Left lung (tissue), 4 donors: ENCODE measurements at regions not wholly inside any gene's neighbourhood (a gene's known extent, or its start where the extent isn't known, plus 50 kb on each side); places are given as distances from the start of the nearest gene placed in this dataset.

ENCODE experiments used
- ATAC-seq: fragments of 200-7000 bp; cut with Tn5 transposase; one replicate; pipeline ENCODE4 v1.9.1; 2020; ENCODE audit warnings: moderate library complexity
- DNase-seq, 4 donors: peaks; one replicate each; pipeline ENCODE4 v3.0.0-alpha.2; 2013 to 2020
- H3K27ac ChIP-seq, 2 donors: fragments of 200-600 bp; sonication (generic) in 1 of 2; one replicate each; pipeline versions ENCODE4 v1.5.0 to v1.8.0; 2020 to 2021
- H3K27me3 ChIP-seq, 2 donors: fragments of 200-600 bp; sonication (generic) in 1 of 2; one replicate each; pipeline versions ENCODE4 v1.5.0 to v1.8.0; 2020 to 2021
- H3K36me3 ChIP-seq, 2 donors: fragments of 200-600 bp; sonication (generic) in 1 of 2; one replicate each; pipeline versions ENCODE4 v1.5.0 to v1.8.0; 2020 to 2021
- H3K4me1 ChIP-seq, 2 donors: fragments of 200-600 bp; one replicate each; pipeline ENCODE4 v1.8.0; 2021
- H3K4me3 ChIP-seq, 2 donors: fragments of 200-600 bp; sonication (generic) in 1 of 2; one replicate each; pipeline versions ENCODE4 v1.5.0 to v1.8.0; 2020 to 2021; ENCODE audit warnings: mild to moderate bottlenecking in 1 of 2
- H3K9me3 ChIP-seq, 2 donors: fragments of 200-600 bp; sonication (generic) in 1 of 2; one replicate each; pipeline versions ENCODE4 v1.5.0 to v1.8.0; 2020 to 2021
- intact Hi-C, 2 donors: fragments of 100-400 bp; cut with DNase I; formaldehyde crosslinking; loops; one replicate each; pipeline versions ENCODE4 v1.11.2 to v1.14.2; 2022
- TF ChIP-seq, protein P1 (sequence below), 2 donors: fragments of 200-600 bp; sonication (generic) in 1 of 2; IDR thresholded peaks; one replicate each; pipeline versions ENCODE4 v1.5.0 to v1.8.0; 2021; ENCODE audit warnings: antibody characterized with exemption in 2 of 2
- donor health status: DM: no; HTN: yes; CAD: no.
- donor health status: DM: no; HTN: no; CAD: no.

DNA sequence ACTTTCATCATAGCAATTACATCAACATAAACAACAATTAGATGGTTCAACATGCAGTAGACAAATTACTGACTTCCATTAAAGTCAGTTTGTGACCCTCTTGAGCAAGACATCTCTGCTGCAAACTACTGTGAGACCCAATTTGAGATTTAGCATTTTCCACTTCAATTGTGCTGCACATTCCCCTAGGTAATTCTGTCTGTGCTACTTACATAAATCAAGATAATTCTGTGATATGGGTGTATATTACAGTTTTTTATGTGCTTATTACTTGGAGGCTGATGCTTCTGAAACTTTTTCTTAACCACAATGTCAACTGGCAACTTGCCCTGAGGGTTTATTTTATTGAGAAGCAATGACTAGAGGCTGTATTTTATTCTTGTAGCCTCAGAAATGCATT is 1714.4 kb downstream of the OLFM4 start:
- DNase-seq (no peak), ATAC-seq (no peak)
- H3K27ac ChIP-seq: no peak overlapping the region
- no peaks in the 10 kb centered on the region for H3K36me3 ChIP-seq
- H3K27me3 ChIP-seq: no peaks in the 10 kb centered on the region
- H3K4me3 ChIP-seq: no peak overlapping the region
- intact Hi-C loops: no loop called here
- no peaks in the 10 kb centered on the region for H3K4me1 ChIP-seq
- no peaks in the 10 kb centered on the region for H3K9me3 ChIP-seq
- TF ChIP-seq, protein P1, sequence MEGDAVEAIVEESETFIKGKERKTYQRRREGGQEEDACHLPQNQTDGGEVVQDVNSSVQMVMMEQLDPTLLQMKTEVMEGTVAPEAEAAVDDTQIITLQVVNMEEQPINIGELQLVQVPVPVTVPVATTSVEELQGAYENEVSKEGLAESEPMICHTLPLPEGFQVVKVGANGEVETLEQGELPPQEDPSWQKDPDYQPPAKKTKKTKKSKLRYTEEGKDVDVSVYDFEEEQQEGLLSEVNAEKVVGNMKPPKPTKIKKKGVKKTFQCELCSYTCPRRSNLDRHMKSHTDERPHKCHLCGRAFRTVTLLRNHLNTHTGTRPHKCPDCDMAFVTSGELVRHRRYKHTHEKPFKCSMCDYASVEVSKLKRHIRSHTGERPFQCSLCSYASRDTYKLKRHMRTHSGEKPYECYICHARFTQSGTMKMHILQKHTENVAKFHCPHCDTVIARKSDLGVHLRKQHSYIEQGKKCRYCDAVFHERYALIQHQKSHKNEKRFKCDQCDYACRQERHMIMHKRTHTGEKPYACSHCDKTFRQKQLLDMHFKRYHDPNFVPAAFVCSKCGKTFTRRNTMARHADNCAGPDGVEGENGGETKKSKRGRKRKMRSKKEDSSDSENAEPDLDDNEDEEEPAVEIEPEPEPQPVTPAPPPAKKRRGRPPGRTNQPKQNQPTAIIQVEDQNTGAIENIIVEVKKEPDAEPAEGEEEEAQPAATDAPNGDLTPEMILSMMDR (IDR thresholded peaks at IDR 0.05): no peak

DNA sequence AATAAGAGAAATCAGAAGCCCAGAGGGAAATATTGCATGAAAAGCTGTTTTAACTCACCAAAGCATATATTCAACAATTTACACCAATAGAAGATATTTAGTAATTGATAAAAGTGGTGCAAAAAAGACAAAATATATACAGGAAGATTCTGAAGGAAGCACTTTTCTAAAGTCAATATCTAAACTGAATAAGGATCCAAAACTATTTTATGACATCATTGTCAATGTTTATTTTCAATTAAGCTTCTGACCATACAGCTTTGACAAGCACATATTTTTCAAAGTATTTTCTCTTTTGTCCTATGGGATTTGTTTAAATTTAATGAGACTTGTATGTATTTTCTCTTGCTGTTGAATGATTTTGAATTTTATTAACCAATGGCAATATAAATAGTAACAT is 1716.1 kb downstream of the OLFM4 start:
- Histone ChIP-seq H3K4me1 (no peaks in the 10 kb centered on the region), H3K27ac (no peak overlapping the region), H3K9me3 (no peaks in the 10 kb centered on the region), H3K36me3 (no peaks in the 10 kb centered on the region), H3K27me3 (no peaks in the 10 kb centered on the region), H3K4me3 (no peak overlapping the region)
- ATAC-seq (no peak), DNase-seq (no peak)
- TF ChIP-seq, protein P1 (IDR thresholded peaks at IDR 0.05): no peak
- intact Hi-C loops: no loop called here

DNA sequence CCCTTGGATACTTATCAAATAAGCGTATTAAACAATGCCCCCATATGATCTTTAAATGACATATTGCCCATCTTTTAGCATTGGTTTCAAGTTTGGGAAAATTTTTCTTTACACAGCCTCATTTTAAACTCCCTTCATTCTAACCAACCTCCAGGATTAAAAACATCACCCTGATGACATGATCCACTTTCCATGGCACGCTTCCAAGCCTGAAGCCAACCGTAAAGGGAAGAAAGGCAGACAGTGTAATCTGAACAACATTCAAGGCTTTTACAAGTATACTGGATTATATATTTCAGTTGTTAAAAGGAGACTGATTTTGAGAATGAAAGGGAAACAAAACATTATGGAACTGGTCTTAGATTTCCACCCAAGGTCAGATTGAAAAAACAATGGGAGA is 1721.9 kb downstream of the OLFM4 start:
- TF ChIP-seq, protein P1 (IDR thresholded peaks at IDR 0.05): no peak
- intact Hi-C loops: no loop called here
- ATAC-seq (no peak), DNase-seq (no peak)
- no peaks in the 10 kb centered on the region for H3K4me1 ChIP-seq
- no peak overlapping the region for H3K27ac ChIP-seq
- no peak overlapping the region for H3K4me3 ChIP-seq
- H3K9me3 ChIP-seq: no peaks in the 10 kb centered on the region
- H3K27me3 ChIP-seq: no peaks in the 10 kb centered on the region
- H3K36me3 ChIP-seq: no peaks in the 10 kb centered on the region

DNA sequence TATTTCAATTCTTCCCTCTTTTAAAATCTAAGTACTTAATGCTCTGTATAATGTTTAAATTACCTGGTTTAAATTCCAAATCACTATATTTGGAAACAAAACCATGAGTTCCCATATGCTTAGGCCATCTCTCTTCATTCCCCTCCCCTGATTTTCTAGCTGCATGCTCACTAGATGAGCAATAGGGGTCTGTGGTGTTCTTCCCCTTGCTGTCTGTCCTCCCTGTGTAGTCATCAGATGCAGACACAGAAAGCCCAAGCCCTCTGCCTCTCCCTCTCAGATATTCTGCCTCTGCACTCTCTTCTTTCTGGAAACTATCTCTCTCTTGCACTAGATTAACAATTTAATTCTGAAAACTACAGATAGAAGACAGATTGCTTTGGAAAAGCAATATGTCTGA is 1730.2 kb downstream of the OLFM4 start:
- no peaks in the 10 kb centered on the region for H3K4me1 ChIP-seq
- H3K27ac ChIP-seq: no peak overlapping the region
- no peaks in the 10 kb centered on the region for H3K36me3 ChIP-seq
- TF ChIP-seq, protein P1 (IDR thresholded peaks at IDR 0.05): no peak
- intact Hi-C loops: no loop called here
- no peak for DNase-seq
- no peak for ATAC-seq
- H3K9me3 ChIP-seq: peaks cover 0 to 2% of the 10 kb centered on the region in 2 donors
- no peak overlapping the region for H3K4me3 ChIP-seq
- no peaks in the 10 kb centered on the region for H3K27me3 ChIP-seq

DNA sequence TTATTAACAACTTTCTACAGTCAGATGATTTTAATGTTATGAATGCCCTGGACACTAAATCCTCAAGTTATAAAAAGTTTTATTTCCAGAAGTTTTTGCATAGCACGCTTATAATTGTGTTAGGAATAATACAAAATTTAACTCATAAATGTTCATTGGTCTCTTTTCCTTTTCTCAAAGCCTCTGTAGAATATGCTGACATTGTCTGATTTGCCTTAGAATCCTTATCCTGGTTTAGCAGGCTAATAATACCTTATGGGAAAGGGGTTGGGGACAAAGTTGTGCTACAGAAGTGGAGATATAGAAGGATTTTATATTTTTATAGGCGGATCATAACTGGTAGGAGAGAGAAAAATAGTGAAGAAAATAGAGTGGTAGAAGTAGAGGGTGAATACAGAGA is 1739.6 kb downstream of the OLFM4 start:
- H3K27me3 ChIP-seq: no peaks in the 10 kb centered on the region
- DNase-seq (no peak), ATAC-seq (no peak)
- intact Hi-C loops: no loop called here
- H3K4me1 ChIP-seq: no peaks in the 10 kb centered on the region
- no peak overlapping the region for H3K4me3 ChIP-seq
- H3K27ac ChIP-seq: no peak overlapping the region
- H3K36me3 ChIP-seq: no peaks in the 10 kb centered on the region
- TF ChIP-seq, protein P1 (IDR thresholded peaks at IDR 0.05): no peak
- H3K9me3 ChIP-seq: peaks cover 0 to 7% of the 10 kb centered on the region in 2 donors
